GM06990 (cell line): ENCODE measurements at regions not wholly inside any gene's neighbourhood (a gene's known extent, or its start where the extent isn't known, plus 50 kb on each side); places are given as distances from the start of the nearest gene placed in this dataset.

Source experiments
- DNase-seq: peaks from one replicate; pipeline ENCODE4 v3.0.0-alpha.2; 2011; ENCODE audit not compliant: insufficient read length; ENCODE audit errors: extremely low read depth
- H3K27me3 ChIP-seq: replicated peaks from 2 replicates; pipeline ENCODE4 v1.6.0; 2011; ENCODE audit warnings: low read length; ENCODE audit not compliant: control insufficient read depth, insufficient read depth
- H3K36me3 ChIP-seq: 2 replicates; pipeline ENCODE4 v1.5.1; 2011; ENCODE audit warnings: low read length; ENCODE audit not compliant: control insufficient read depth, insufficient read depth
- H3K4me3 ChIP-seq: replicated peaks from 2 replicates; pipeline ENCODE4 v1.5.1; 2011; ENCODE audit warnings: low read depth, mild to moderate bottlenecking, control low read depth, low read length
- CTCF ChIP-seq: IDR thresholded peaks from 2 replicates; pipeline ENCODE4 v1.5.1; 2011; ENCODE audit warnings: low read length, control low read depth, mild to moderate bottlenecking, inconsistent platforms; ENCODE audit not compliant: insufficient read depth, poor library complexity, severe bottlenecking

GRCh38 chr2:216279031-216279430, 93.3 kb downstream of the MARCHF4 start:
- H3K4me3 ChIP-seq = no peak overlapping the region
- DNase-seq = no peak
- no peaks in the 10 kb centered on the region for H3K36me3 ChIP-seq
- no peaks in the 10 kb centered on the region; the same call in 1 of the 2 replicates for H3K27me3 ChIP-seq
- TF ChIP-seq CTCF = no peak

GRCh38 chr2:216275890-216276289, 96.4 kb downstream of the MARCHF4 start:
- TF ChIP-seq CTCF = no peak
- Histone ChIP-seq H3K27me3 (no peaks in the 10 kb centered on the region; the same call in 1 of the 2 replicates), H3K4me3 (no peak overlapping the region), H3K36me3 (no peaks in the 10 kb centered on the region)
- DNase-seq = no peak

- no peak for DNase-seq
These were observed 98.0 kb downstream of the MARCHF4 start for GRCh38 chr2:216274194-216274840.

DNA sequence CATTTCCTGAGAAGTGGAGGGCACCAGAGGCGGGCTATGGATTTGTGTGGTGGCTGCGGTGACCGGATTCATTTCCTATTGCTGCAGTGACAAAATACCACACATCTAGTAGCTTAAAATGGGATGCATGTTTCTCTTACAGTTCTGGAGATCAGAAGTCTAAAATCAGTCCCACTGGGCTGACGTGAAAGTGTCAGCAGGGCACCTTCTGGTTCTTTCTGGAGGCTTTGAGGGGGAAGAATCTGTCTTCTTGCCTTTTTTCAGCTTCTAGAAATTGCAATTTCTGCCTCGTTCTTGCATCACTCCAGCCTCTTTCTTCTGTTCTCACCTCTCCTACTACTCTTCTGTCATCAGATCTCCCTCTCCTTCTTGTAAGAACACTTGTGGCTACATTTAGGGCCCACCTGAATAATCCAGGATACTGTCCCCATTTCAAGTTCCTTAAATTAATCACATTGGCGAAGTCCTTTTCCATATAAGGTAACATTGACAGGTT, 111.2 kb downstream of the MARCHF4 start:
- Histone ChIP-seq H3K4me3 (no peak overlapping the region), H3K36me3 (no peaks in the 10 kb centered on the region), H3K27me3 (no peaks in the 10 kb centered on the region; the same call in 1 of the 2 replicates)
- no peak for DNase-seq
- no peak for TF ChIP-seq CTCF

More at GRCh38 chr2:216274194-216274840, 98.0 kb downstream of the MARCHF4 start:
- TF ChIP-seq CTCF = no peak
- Histone ChIP-seq H3K4me3 (no peak overlapping the region), H3K36me3 (no peaks in the 10 kb centered on the region), H3K27me3 (no peaks in the 10 kb centered on the region; the same call in 1 of the 2 replicates)

DNA sequence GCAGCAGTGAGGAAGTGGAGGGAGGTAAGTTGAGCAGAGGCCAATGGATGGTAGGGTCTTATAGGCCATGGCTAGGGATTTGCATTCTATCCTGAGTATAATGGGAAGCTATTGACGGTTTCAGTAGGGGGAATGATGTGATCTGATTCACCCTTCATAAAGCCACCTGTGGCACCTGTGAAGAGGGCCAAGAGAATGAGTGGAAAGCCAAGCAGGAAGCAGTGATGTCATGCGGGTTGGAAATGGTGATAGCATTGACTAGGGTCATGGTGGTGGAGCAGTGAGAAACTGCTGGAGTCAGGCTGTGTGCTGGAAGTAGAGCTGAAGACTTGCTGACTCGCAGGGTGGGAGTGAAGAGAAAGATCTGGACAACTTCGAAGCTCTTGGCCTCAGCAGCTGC, 111.7 kb downstream of the MARCHF4 start:
- Histone ChIP-seq H3K36me3 (no peaks in the 10 kb centered on the region), H3K4me3 (no peak overlapping the region), H3K27me3 (no peaks in the 10 kb centered on the region; the same call in 1 of the 2 replicates)
- TF ChIP-seq CTCF = no peak
- no peak for DNase-seq

GRCh38 chr2:216259081-216259480, 113.2 kb downstream of the MARCHF4 start:
- Histone ChIP-seq H3K4me3 (no peak overlapping the region), H3K36me3 (no peaks in the 10 kb centered on the region), H3K27me3 (no peaks in the 10 kb centered on the region; the same call in 1 of the 2 replicates)
- DNase-seq = no peak
- no peak for TF ChIP-seq CTCF
